IMR-90 (cell line): ENCODE measurements at regions not wholly inside any gene's neighbourhood (a gene's known extent, or its start where the extent isn't known, plus 50 kb on each side); places are given as distances from the start of the nearest gene placed in this dataset.

Experiments
- ATAC-seq: fragments of 200-7000 bp; cut with Tn5 transposase; 2 replicates; pipeline ENCODE4 v1.9.1; 2020; ENCODE audit warnings: low read depth, mild to moderate bottlenecking, moderate library complexity
- BruUV-seq: library from RNA; stranded (reverse); fragments of 400-500 nt; replicated peaks from 2 replicates; lab custom pipeline; 2021; lab: Mats Ljungman, UMichigan
- CTCF ChIA-PET: fragments of 300-600 bp; formaldehyde crosslinking; extraction: SDS; loops from one replicate; lab custom pipeline; 2021; ENCODE audit warnings: antibody characterized with exemption; lab: Yijun Ruan, JAX
- POLR2A ChIA-PET: fragments of 300-600 bp; sonication (Branson Sonifier 250); formaldehyde crosslinking; loops from one replicate; lab custom pipeline; 2022; ENCODE audit warnings: antibody characterized with exemption; ENCODE audit not compliant: unreplicated experiment; lab: Charles Lee
- DNase-seq: peaks from one replicate; pipeline ENCODE4 v3.0.0; 2013
- H2AFZ ChIP-seq: replicated peaks from 2 replicates; pipeline ENCODE3; 2013; ENCODE audit warnings: low read length, mild to moderate bottlenecking; ENCODE audit not compliant: poor library complexity
- H2AK5ac ChIP-seq: 2 replicates; pipeline ENCODE4 v1.6.1; 2013; ENCODE audit warnings: low read depth, low read length, inconsistent platforms
- H2AK9ac ChIP-seq: replicated peaks from 2 replicates; pipeline ENCODE3; 2013; ENCODE audit warnings: mild to moderate bottlenecking, low read depth, low read length, moderate library complexity; ENCODE audit not compliant: poor library complexity
- H2BK120ac ChIP-seq: 2 replicates; pipeline ENCODE4 v1.6.1; 2013; ENCODE audit warnings: low read depth, low read length, inconsistent platforms
- H2BK15ac ChIP-seq: 3 replicates; pipeline ENCODE4 v1.6.1; 2013; ENCODE audit warnings: low read depth, low read length, inconsistent platforms
- H2BK20ac ChIP-seq: 2 replicates; pipeline ENCODE4 v1.6.1; 2013; ENCODE audit warnings: low read depth, mild to moderate bottlenecking, inconsistent platforms, low read length, moderate library complexity
- H2BK5ac ChIP-seq: 2 replicates; pipeline ENCODE4 v1.6.1; 2013; ENCODE audit warnings: mild to moderate bottlenecking, low read depth, low read length, inconsistent platforms; ENCODE audit not compliant: poor library complexity, severe bottlenecking
- H3K14ac ChIP-seq: replicated peaks from 2 replicates; pipeline ENCODE4 v1.6.1; 2013; ENCODE audit warnings: low read depth, low read length, inconsistent platforms
- H3K18ac ChIP-seq: 2 replicates; pipeline ENCODE4 v1.6.1; 2013; ENCODE audit warnings: low read depth, low read length, control low read depth
- H3K23ac ChIP-seq: 2 replicates; pipeline ENCODE4 v1.6.1; 2013; ENCODE audit warnings: low read depth, low read length, inconsistent platforms
- H3K27ac ChIP-seq: 2 replicates; pipeline ENCODE4 v1.5.1; 2013; ENCODE audit warnings: mild to moderate bottlenecking, control low read depth, low read length; ENCODE audit not compliant: insufficient read depth
- H3K27me3 ChIP-seq: 2 replicates; pipeline ENCODE4 v1.6.1; 2013; ENCODE audit warnings: low read length; ENCODE audit not compliant: control insufficient read depth, insufficient read depth
- H3K36me3 ChIP-seq: 2 replicates; pipeline ENCODE4 v1.6.1; 2013; ENCODE audit warnings: low read length, mixed read lengths; ENCODE audit not compliant: control insufficient read depth, insufficient read depth
- H3K4ac ChIP-seq: 2 replicates; pipeline ENCODE4 v1.6.1; 2013; ENCODE audit warnings: low read depth, low read length, inconsistent platforms
- H3K4me1 ChIP-seq: 2 replicates; pipeline ENCODE4 v1.6.1; 2013; ENCODE audit warnings: low read length, mixed read lengths; ENCODE audit not compliant: control insufficient read depth, insufficient read depth
- H3K4me2 ChIP-seq: 2 replicates; pipeline ENCODE4 v1.6.1; 2013; ENCODE audit warnings: low read depth, mild to moderate bottlenecking, control low read depth, low read length, moderate library complexity
- H3K4me3 ChIP-seq: 2 replicates; pipeline ENCODE4 v1.5.1; 2013; ENCODE audit warnings: low read depth, mild to moderate bottlenecking, control low read depth, low read length, moderate library complexity; ENCODE audit not compliant: insufficient read depth
- H3K56ac ChIP-seq: 2 replicates; pipeline ENCODE4 v1.6.1; 2013; ENCODE audit warnings: low read length, inconsistent platforms; ENCODE audit not compliant: insufficient read depth; ENCODE audit errors: extremely low read depth
- H3K79me1 ChIP-seq, 2 experiments: 2 replicates each; pipeline ENCODE4 v1.6.1; 2013; ENCODE audit warnings: low read length in 2 of 2, inconsistent platforms in 1 of 2, low read depth in 1 of 2
- H3K9ac ChIP-seq: 2 replicates; pipeline ENCODE4 v1.6.1; 2013; ENCODE audit warnings: low read depth, low read length, control low read depth
- H3K9me1 ChIP-seq: 2 replicates; pipeline ENCODE4 v1.6.1; 2013; ENCODE audit warnings: low read length, inconsistent platforms; ENCODE audit not compliant: insufficient read depth
- H3K9me3 ChIP-seq: 2 replicates; pipeline ENCODE4 v1.6.1; 2013; ENCODE audit warnings: low read length; ENCODE audit not compliant: control insufficient read depth, insufficient read depth
- H4K20me1 ChIP-seq: 2 replicates; pipeline ENCODE4 v1.6.1; 2013; ENCODE audit warnings: low read length, inconsistent platforms; ENCODE audit not compliant: insufficient read depth
- H4K5ac ChIP-seq: 2 replicates; pipeline ENCODE4 v1.6.1; 2013; ENCODE audit warnings: mild to moderate bottlenecking, low read depth, low read length, control low read depth
- H4K8ac ChIP-seq, 2 experiments: 2 replicates each; pipeline ENCODE4 v1.6.1; 2013; ENCODE audit warnings: low read depth in 2 of 2, low read length in 2 of 2, control low read depth in 1 of 2, inconsistent platforms in 1 of 2
- H4K91ac ChIP-seq: 2 replicates; pipeline ENCODE4 v1.6.1; 2013; ENCODE audit warnings: low read depth, low read length, inconsistent platforms; ENCODE audit not compliant: insufficient read depth
- BHLHE40 ChIP-seq: fragments of 150-350 bp; IDR thresholded peaks from 2 replicates; pipeline ENCODE4 v1.6.1; 2016; ENCODE audit warnings: mild to moderate bottlenecking, low read depth, low read length
- CEBPB ChIP-seq: IDR thresholded peaks from 2 replicates; pipeline ENCODE4 v1.6.1; 2012; ENCODE audit warnings: low read depth, low read length, improper control_type of control experiment
- CHD1 ChIP-seq: IDR thresholded peaks from 2 replicates; pipeline ENCODE4 v1.6.1; 2012; ENCODE audit warnings: low read depth, low read length, improper control_type of control experiment
- CTCF ChIP-seq: conservative IDR thresholded peaks from 2 replicates; pipeline ENCODE4 v1.5.1; 2012; ENCODE audit warnings: mild to moderate bottlenecking, low read depth, low read length, improper control_type of control experiment
- FOS ChIP-seq: fragments of 150-350 bp; IDR thresholded peaks from 2 replicates; pipeline ENCODE4 v1.6.1; 2016; ENCODE audit warnings: low read depth, low read length
- MAFK ChIP-seq: IDR thresholded peaks from 2 replicates; pipeline ENCODE4 v1.6.1; 2012; ENCODE audit warnings: low read depth, low read length, improper control_type of control experiment
- MAZ ChIP-seq: IDR thresholded peaks from 2 replicates; pipeline ENCODE4 v1.6.1; 2012; ENCODE audit warnings: low read depth, mild to moderate bottlenecking, low read length, improper control_type of control experiment, moderate library complexity, borderline replicate concordance
- MXI1 ChIP-seq: IDR thresholded peaks from 2 replicates; pipeline ENCODE4 v1.6.1; 2012; ENCODE audit warnings: low read depth, mild to moderate bottlenecking, low read length, moderate library complexity, borderline replicate concordance
- NFE2L2 ChIP-seq: fragments of 150-350 bp; IDR thresholded peaks from 2 replicates; pipeline ENCODE4 v1.6.1; 2016; ENCODE audit warnings: low read depth, mild to moderate bottlenecking, low read length
- POLR2A ChIP-seq: IDR thresholded peaks from 2 replicates; pipeline ENCODE4 v1.6.1; 2012; ENCODE audit warnings: mild to moderate bottlenecking, low read depth, low read length
- RAD21 ChIP-seq: IDR thresholded peaks from 2 replicates; pipeline ENCODE4 v1.6.1; 2012; ENCODE audit warnings: low read length, improper control_type of control experiment
- RCOR1 ChIP-seq: IDR thresholded peaks from 2 replicates; pipeline ENCODE4 v1.6.1; 2012; ENCODE audit warnings: mild to moderate bottlenecking, low read length, improper control_type of control experiment; ENCODE audit not compliant: insufficient replicate concordance
- RFX5 ChIP-seq: IDR thresholded peaks from 2 replicates; pipeline ENCODE4 v1.8.0; 2012; ENCODE audit warnings: low read depth, mild to moderate bottlenecking, low read length, moderate library complexity
- SMC3 ChIP-seq: fragments of 150-350 bp; IDR thresholded peaks from 2 replicates; pipeline ENCODE4 v1.6.1; 2016; ENCODE audit warnings: low read depth, mild to moderate bottlenecking, antibody characterized with exemption, low read length, moderate library complexity
- WGBS, 2 experiments: methylation state at CpG; one replicate each; pipeline versions ENCODE4 v1.1.5 to v1.1.7; 2013; ENCODE audit warnings: missing lambda C conversion rate in 2 of 2; ENCODE audit not compliant: insufficient read length in 1 of 2; ENCODE audit errors: extremely low coverage in 2 of 2; 5-methylcytosine and 5-hydroxymethylcytosine counted together
- dilution Hi-C: fragments of 300-500 bp; cut with HindIII; formaldehyde crosslinking; loops from one replicate; pipeline ENCODE4 v1.14.3; 2018; ENCODE audit warnings: low sequenced_read_pairs; ENCODE audit not compliant: unreplicated experiment
- in situ Hi-C: fragments of 300-500 bp; cut with MboI; formaldehyde crosslinking; loops from 3 replicates; pipeline ENCODE4 v1.14.3; 2019; ENCODE audit warnings: low sequenced_read_pairs, inconsistent platforms, mixed read lengths
- intact Hi-C: fragments of 100-400 bp; cut with micrococcal nuclease; formaldehyde crosslinking; loops from 2 replicates; pipeline ENCODE4 v1.10.0; 2022
- TF ChIP-seq, protein P1 (sequence below): fragments of 150-350 bp; IDR thresholded peaks from 2 replicates; pipeline ENCODE4 v1.6.1; 2017; ENCODE audit warnings: mild to moderate bottlenecking, antibody characterized with exemption, low read length, low read depth
- TF ChIP-seq, protein P2 (sequence below): fragments of 150-350 bp; IDR thresholded peaks from 2 replicates; pipeline ENCODE4 v1.6.1; 2016; ENCODE audit warnings: low read depth, mild to moderate bottlenecking, low read length, moderate library complexity, borderline replicate concordance

DNA sequence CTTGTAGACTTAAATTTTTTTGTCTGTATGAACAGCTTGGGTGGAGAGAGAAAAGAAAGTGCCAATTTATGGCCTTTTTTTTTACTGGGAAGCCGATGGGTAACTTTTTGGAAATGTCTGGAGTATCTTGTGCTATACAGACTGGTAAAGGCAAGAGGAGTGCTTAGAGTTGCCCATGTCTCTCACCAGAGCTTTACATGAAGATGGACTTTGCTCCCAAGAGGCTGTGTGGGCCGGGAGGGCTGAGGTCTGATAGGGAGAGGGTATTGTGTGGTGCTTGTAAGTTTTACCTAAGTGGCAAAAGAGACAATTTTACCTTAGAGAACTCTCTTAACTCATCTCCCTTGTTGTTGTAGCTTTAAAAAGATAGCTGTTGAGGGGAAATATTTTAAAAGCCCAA is 203.2 kb downstream of the SEMA6A start:
- Histone ChIP-seq H3K4me2 (no peak overlapping the region), H2AK5ac (no peak overlapping the region), H2BK120ac (no peak overlapping the region), H4K5ac (no peak overlapping the region), H2BK5ac (no peak overlapping the region), H4K8ac (no peak overlapping the region), H4K20me1 (no peaks in the 10 kb centered on the region), H3K9ac (no peak overlapping the region), H3K14ac (no peak overlapping the region), H3K79me1 (no peaks in the 10 kb centered on the region), H3K9me1 (no peaks in the 10 kb centered on the region), H2AFZ (no peak overlapping the region), H2AK9ac (no peak overlapping the region), H2BK15ac (no peak overlapping the region), H2BK20ac (no peak overlapping the region), H3K9me3 (no peaks in the 10 kb centered on the region), H3K23ac (no peak overlapping the region), H3K4ac (no peak overlapping the region), H3K4me3 (no peak overlapping the region), H3K27ac (no peak overlapping the region), H3K56ac (no peak overlapping the region), H3K27me3 (no peaks in the 10 kb centered on the region), H3K36me3 (no peaks in the 10 kb centered on the region), H3K4me1 (no peaks in the 10 kb centered on the region), H3K18ac (no peak overlapping the region), H4K91ac (no peak overlapping the region)
- TF ChIP-seq SMC3 (no peak), RFX5 (no peak), CHD1 (no peak), FOS (no peak), CTCF (no peak), NFE2L2 (no peak), MXI1 (no peak), MAZ (no peak), RAD21 (no peak), POLR2A (no peak), BHLHE40 (no peak), MAFK (no peak), CEBPB (no peak), RCOR1 (no peak)
- TF ChIP-seq, protein P1, sequence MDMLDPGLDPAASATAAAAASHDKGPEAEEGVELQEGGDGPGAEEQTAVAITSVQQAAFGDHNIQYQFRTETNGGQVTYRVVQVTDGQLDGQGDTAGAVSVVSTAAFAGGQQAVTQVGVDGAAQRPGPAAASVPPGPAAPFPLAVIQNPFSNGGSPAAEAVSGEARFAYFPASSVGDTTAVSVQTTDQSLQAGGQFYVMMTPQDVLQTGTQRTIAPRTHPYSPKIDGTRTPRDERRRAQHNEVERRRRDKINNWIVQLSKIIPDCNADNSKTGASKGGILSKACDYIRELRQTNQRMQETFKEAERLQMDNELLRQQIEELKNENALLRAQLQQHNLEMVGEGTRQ = no peak
- TF ChIP-seq, protein P2, sequence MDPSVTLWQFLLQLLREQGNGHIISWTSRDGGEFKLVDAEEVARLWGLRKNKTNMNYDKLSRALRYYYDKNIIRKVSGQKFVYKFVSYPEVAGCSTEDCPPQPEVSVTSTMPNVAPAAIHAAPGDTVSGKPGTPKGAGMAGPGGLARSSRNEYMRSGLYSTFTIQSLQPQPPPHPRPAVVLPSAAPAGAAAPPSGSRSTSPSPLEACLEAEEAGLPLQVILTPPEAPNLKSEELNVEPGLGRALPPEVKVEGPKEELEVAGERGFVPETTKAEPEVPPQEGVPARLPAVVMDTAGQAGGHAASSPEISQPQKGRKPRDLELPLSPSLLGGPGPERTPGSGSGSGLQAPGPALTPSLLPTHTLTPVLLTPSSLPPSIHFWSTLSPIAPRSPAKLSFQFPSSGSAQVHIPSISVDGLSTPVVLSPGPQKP = no peak
- intact Hi-C loops = no loop called here
- CTCF ChIA-PET = interaction anchor here (1.3 kb wide), 1 partner anchor 13 kb away, joined by 4 read pairs; no protein-coding TSS in a partner anchor
- WGBS, 2 experiments = no CpG with 5 or more reads among the region's 2 CpGs
- dilution Hi-C loops = no loop called here
- DNase-seq (no peak), ATAC-seq (no peak)
- no TSS peak for BruUV-seq
- in situ Hi-C loops = no loop called here
- POLR2A ChIA-PET = no interaction called here
